Choroid plexus epithelial cell (primary cell): ENCODE measurements at regions not wholly inside any gene's neighbourhood (a gene's known extent, or its start where the extent isn't known, plus 50 kb on each side); places are given as distances from the start of the nearest gene placed in this dataset.

Source experiments
- DNase-seq: peaks from one replicate; pipeline ENCODE4 v3.0.0-alpha.2; 2010; ENCODE audit warnings: low read depth
- H3K4me3 ChIP-seq: 2 replicates; pipeline ENCODE4 v1.5.1; 2011; ENCODE audit warnings: low read depth, mild to moderate bottlenecking, control low read depth, low read length, moderate library complexity
- CTCF ChIP-seq: conservative IDR thresholded peaks from 2 replicates; pipeline ENCODE4 v1.5.1; 2011; ENCODE audit warnings: low read depth, mild to moderate bottlenecking, control low read depth, inconsistent platforms, low read length, moderate library complexity

GRCh38 chr5:77948476-77948875 is 172.3 kb upstream of the TBCA start:
- no peak for TF ChIP-seq CTCF
- no peak for DNase-seq
- H3K4me3 ChIP-seq, result no peak overlapping the region

DNA sequence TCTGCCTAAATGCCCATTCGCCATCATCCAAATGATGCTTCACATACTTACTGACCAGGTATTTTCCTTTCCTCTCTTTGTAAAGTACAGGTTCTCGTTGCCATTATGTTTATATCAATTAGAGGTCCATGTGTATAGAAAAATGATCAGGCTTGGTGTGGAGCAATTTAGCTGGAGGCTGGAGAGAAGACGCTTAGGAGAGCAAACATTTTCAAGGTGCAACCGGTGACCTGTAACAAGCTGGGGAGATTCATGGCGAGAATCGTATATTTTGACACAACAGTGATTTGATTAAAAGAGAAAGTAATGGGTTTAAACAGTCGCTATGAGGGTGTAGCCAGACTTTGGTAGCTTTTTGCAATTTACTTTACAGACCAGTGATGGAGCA is 170.9 kb upstream of the TBCA start:
- DNase-seq, result no peak
- H3K4me3 ChIP-seq, result no peak overlapping the region
- no peak for TF ChIP-seq CTCF

DNA sequence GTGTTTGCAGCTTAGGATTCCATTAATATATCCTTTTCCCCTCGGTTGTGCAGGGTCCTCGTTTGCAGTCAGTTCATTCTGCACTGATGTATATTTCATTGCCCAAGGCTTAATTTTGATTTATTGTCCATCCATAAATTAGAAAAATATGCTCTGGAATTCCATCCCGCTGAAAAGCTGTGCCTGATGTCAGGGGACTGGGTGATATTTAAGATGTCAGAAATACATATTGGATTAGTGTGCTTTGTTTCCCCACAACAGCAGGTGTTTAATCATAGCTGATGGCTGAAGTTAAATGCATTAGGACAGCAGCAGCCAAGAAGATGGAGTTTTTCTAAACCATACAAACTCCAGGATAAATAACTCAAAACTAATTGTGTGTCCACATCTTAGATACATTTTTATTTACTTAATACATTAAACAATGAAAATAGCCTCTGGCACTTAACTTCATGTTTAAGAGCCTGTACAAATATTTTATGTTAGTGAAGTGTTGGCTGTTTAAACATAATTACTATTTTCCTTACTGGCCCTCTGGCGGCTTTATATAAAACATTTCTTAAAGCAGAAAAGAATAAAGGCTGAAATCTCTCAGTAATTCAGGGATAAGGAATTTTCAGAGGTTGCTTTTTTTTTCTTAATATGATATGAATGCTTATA is 170.4 kb upstream of the TBCA start:
- TF ChIP-seq CTCF, result no peak
- DNase-seq, result no peak
- H3K4me3 ChIP-seq, result no peak overlapping the region

DNA sequence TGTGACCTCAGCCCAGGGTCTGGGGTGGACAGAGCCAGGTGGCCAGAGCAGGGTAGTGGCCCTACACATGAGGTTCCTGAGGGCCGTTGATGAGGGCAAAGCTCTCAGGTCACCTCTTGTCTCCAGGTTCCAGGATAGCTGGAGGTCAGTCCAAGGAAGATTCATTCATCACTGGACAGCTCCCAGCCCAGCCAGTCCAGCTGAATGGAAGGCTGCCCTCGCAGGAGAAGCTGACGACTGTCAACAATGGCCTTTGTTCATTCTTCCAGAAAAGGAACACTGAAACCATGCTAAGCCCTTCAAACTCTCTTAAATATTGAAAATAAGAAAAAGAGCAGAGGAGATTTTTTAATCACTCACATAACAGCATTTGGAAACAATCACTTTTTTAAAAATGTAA is 169.7 kb upstream of the TBCA start:
- TF ChIP-seq CTCF, result no peak
- H3K4me3 ChIP-seq, result no peak overlapping the region
- no peak for DNase-seq

GRCh38 chr5:77944757-77945340 is 168.7 kb upstream of the TBCA start:
- no peak for DNase-seq
- TF ChIP-seq CTCF, result no peak

GRCh38 chr5:77943851-77944250 is 167.7 kb upstream of the TBCA start:
- no peak overlapping the region for H3K4me3 ChIP-seq
- no peak for DNase-seq
- no peak for TF ChIP-seq CTCF

More at GRCh38 chr5:77944757-77945340, 168.7 kb upstream of the TBCA start:
- no peak overlapping the region for H3K4me3 ChIP-seq
